ENCODE measurements at regions not wholly inside any gene's neighbourhood (a gene's known extent, or its start where the extent isn't known, plus 50 kb on each side); places are given as distances from the start of the nearest gene placed in this dataset.

GRCh38 chr10:129396021-129396722, 70.9 kb upstream of the MGMT start:
- no peak for FAIRE-seq

- FAIRE-seq, result no peak
Observed at GRCh38 chr10:129397198-129397974, 69.7 kb upstream of the MGMT start.

GRCh38 chr10:129398711-129399141, 68.3 kb upstream of the MGMT start:
- peak; percentile 64 for FAIRE-seq

GRCh38 chr10:129400426-129400825, 66.6 kb upstream of the MGMT start:
- no peak for FAIRE-seq

- FAIRE-seq, result no peak
Observed at GRCh38 chr10:129402459-129402858, 64.6 kb upstream of the MGMT start.

- FAIRE-seq, result no peak
Observed at GRCh38 chr10:129404091-129404490, 63.0 kb upstream of the MGMT start.

- FAIRE-seq, result no peak
Observed at GRCh38 chr10:129405389-129405788, 61.7 kb upstream of the MGMT start.

GRCh38 chr10:129410688-129411392, 56.2 kb upstream of the MGMT start:
- FAIRE-seq, result no peak

- no peak for FAIRE-seq
Observed at GRCh38 chr10:129411393-129411705, 55.7 kb upstream of the MGMT start.

- no peak for FAIRE-seq
Observed at GRCh38 chr10:129411772-129412171, 55.3 kb upstream of the MGMT start.

GRCh38 chr10:129413024-129413423, 54.0 kb upstream of the MGMT start:
- no peak for FAIRE-seq

GRCh38 chr10:129415215-129416140, 51.6 kb upstream of the MGMT start:
- FAIRE-seq, result no peak

- FAIRE-seq, result no peak
Observed at GRCh38 chr10:129416155-129416554, 50.9 kb upstream of the MGMT start.

- FAIRE-seq, result no peak
Observed at GRCh38 chr10:129416956-129417765, 49.9 kb upstream of the MGMT start.

Data from endometrium (tissue), 2 donors.